ENCODE measurements at regions not wholly inside any gene's neighbourhood (a gene's known extent, or its start where the extent isn't known, plus 50 kb on each side); places are given as distances from the start of the nearest gene placed in this dataset.
"Not testable (repeated sequence)": the region's sequence is repeated elsewhere in the genome, so short reads cannot be mapped to it uniquely, and the experiment has no call there.

- H4K20me1 ChIP-seq (replicated peaks; ENCODE audit: control insufficient read depth, extremely low read depth, insufficient read depth, low read length); H3K9ac ChIP-seq (replicated peaks; ENCODE audit: extremely low read depth, insufficient read depth, low read length); POLR2A ChIA-PET; H3K36me3 ChIP-seq (ENCODE audit: control insufficient read depth in 2 of 2, extremely low read depth in 1 of 2, insufficient read depth in 2 of 2, low read length in 2 of 2); H3K9me3 ChIP-seq (replicated peaks; ENCODE audit: control insufficient read depth, insufficient read depth, low read length); intact Hi-C loops (cut with micrococcal nuclease); H2AFZ ChIP-seq (ENCODE audit: low read depth, low read length); DNase-seq (ENCODE audit: low read depth, low spot score); BruUV-seq (replicated peaks); H3K27ac ChIP-seq (ENCODE audit: insufficient read depth, low read depth, low read length); H3K9me1 ChIP-seq (replicated peaks; ENCODE audit: control insufficient read depth, extremely low read depth, insufficient read depth, low read length); H3K79me2 ChIP-seq (ENCODE audit: control insufficient read depth, insufficient read depth, low read length); CTCF ChIA-PET; dilution Hi-C loops (cut with MboI; ENCODE audit: extremely low pct_ligation_motif_present, low sequenced_read_pairs); FAIRE-seq; H3K4me2 ChIP-seq (ENCODE audit: insufficient read depth, low read length); H3K4me3 ChIP-seq (replicated peaks in 1 of 3; ENCODE audit: insufficient read depth in 1 of 3, low read depth in 1 of 3, low read length in 3 of 3); H3K4me1 ChIP-seq (ENCODE audit: control insufficient read depth, extremely low read depth, insufficient read depth, low read length); H3K27me3 ChIP-seq (ENCODE audit: control insufficient read depth in 2 of 2, insufficient read depth in 2 of 2, low read length in 2 of 2): not testable (repeated sequence)
Observed at GRCh38 chr4:67412153-67412712, 133.1 kb downstream of the CENPC start.

GRCh38 chr4:67403342-67403741, 142.0 kb downstream of the CENPC start:
- H3K4me1 ChIP-seq (ENCODE audit: control insufficient read depth, extremely low read depth, insufficient read depth, low read length) = no peaks in the 10 kb centered on the region
- H3K9me3 ChIP-seq (replicated peaks; ENCODE audit: control insufficient read depth, insufficient read depth, low read length) = no peaks in the 10 kb centered on the region
- FAIRE-seq = no peak
- no peak overlapping the region for H3K4me2 ChIP-seq (ENCODE audit: insufficient read depth, low read length)
- no peak overlapping the region for H3K27ac ChIP-seq (ENCODE audit: insufficient read depth, low read depth, low read length)
- H3K36me3 ChIP-seq (ENCODE audit: control insufficient read depth in 2 of 2, extremely low read depth in 1 of 2, insufficient read depth in 2 of 2, low read length in 2 of 2) = no peaks in the 10 kb centered on the region
- intact Hi-C loops (cut with micrococcal nuclease) (no loop called here), dilution Hi-C loops (cut with MboI; ENCODE audit: extremely low pct_ligation_motif_present, low sequenced_read_pairs) (no loop called here)
- TF ChIP-seq MAX (IDR thresholded peaks at IDR 0.05; ENCODE audit: insufficient read depth, insufficient read length) (no peak), POLR2AphosphoS5 (IDR thresholded peaks at IDR 0.05; ENCODE audit: insufficient read depth, low read depth, low read length) (no peak), JUN (IDR thresholded peaks at IDR 0.05; ENCODE audit: borderline replicate concordance, insufficient read depth, insufficient read length, low read depth) (no peak), GATA2 (IDR thresholded peaks at IDR 0.05; ENCODE audit: insufficient read depth, insufficient read length, low read depth, low read length) (no peak), EZH2 (IDR thresholded peaks at IDR 0.05; ENCODE audit: borderline replicate concordance, low read depth, low read length, severe bottlenecking) (no peak), MYC (IDR thresholded peaks at IDR 0.05; ENCODE audit: low read depth, low read length) (no peak), POLR2A (IDR thresholded peaks at IDR 0.05; ENCODE audit: low read depth, low read length) (no peak), CTCF (IDR thresholded peaks at IDR 0.05; ENCODE audit: extremely low read depth in 1 of 2, insufficient read depth in 1 of 2, low read depth in 1 of 2, low read length in 2 of 2) (no peak), FOS (IDR thresholded peaks at IDR 0.05; ENCODE audit: borderline replicate concordance, insufficient read depth, low read length) (no peak)
- H3K79me2 ChIP-seq (ENCODE audit: control insufficient read depth, insufficient read depth, low read length) = no peaks in the 10 kb centered on the region
- no peaks in the 10 kb centered on the region for H4K20me1 ChIP-seq (replicated peaks; ENCODE audit: control insufficient read depth, extremely low read depth, insufficient read depth, low read length)
- no TSS peak for BruUV-seq (replicated peaks)
- no peak overlapping the region for H2AFZ ChIP-seq (ENCODE audit: low read depth, low read length)
- POLR2A ChIA-PET = no interaction called here
- no peak for DNase-seq (ENCODE audit: low read depth, low spot score)
- peaks cover 0 to 3% of the 10 kb centered on the region in 2 experiments for H3K27me3 ChIP-seq (ENCODE audit: control insufficient read depth in 2 of 2, insufficient read depth in 2 of 2, low read length in 2 of 2)
- H3K9me1 ChIP-seq (replicated peaks; ENCODE audit: control insufficient read depth, extremely low read depth, insufficient read depth, low read length) = no peaks in the 10 kb centered on the region
- no peak overlapping the region for H3K9ac ChIP-seq (replicated peaks; ENCODE audit: extremely low read depth, insufficient read depth, low read length)
- CTCF ChIA-PET = no interaction called here
- no peak overlapping the region for H3K4me3 ChIP-seq (replicated peaks in 1 of 3; ENCODE audit: insufficient read depth in 1 of 3, low read depth in 1 of 3, low read length in 3 of 3)

All from endothelial cell of umbilical vein (primary cell).